Stimulated activated CD4-positive, alpha-beta T cell treated with anti-CD3 and anti-CD28 coated beads, Interleukin-1b, Interleukin-23, amount 100 ng/mL, for 48 hours (primary cell): ENCODE measurements at regions not wholly inside any gene's neighbourhood (a gene's known extent, or its start where the extent isn't known, plus 50 kb on each side); places are given as distances from the start of the nearest gene placed in this dataset.

ENCODE experiments used
- DNase-seq: peaks from one replicate; pipeline ENCODE4 v3.0.0-alpha.2; 2020

GRCh38 chr11:92628401-92629292 lies 340.8 kb upstream of the MTNR1B start:
- no peak for DNase-seq

- DNase-seq, result no peak
Measured at GRCh38 chr11:92632495-92632894, 337.0 kb upstream of the MTNR1B start.

- DNase-seq, result no peak
Measured at GRCh38 chr11:92633820-92634219, 335.6 kb upstream of the MTNR1B start.

GRCh38 chr11:92636543-92637188 lies 332.8 kb upstream of the MTNR1B start:
- no peak for DNase-seq

- no peak for DNase-seq
Measured at GRCh38 chr11:92638678-92639077, 330.8 kb upstream of the MTNR1B start.

GRCh38 chr11:92642177-92642931 lies 327.1 kb upstream of the MTNR1B start:
- DNase-seq, result no peak

- DNase-seq, result no peak
Measured at GRCh38 chr11:92643827-92644226, 325.6 kb upstream of the MTNR1B start.

- DNase-seq, result no peak
Measured at GRCh38 chr11:92644595-92645445, 324.6 kb upstream of the MTNR1B start.

GRCh38 chr11:92651159-92651558 lies 318.3 kb upstream of the MTNR1B start:
- no peak for DNase-seq

GRCh38 chr11:92653454-92653853 lies 316.0 kb upstream of the MTNR1B start:
- DNase-seq, result no peak

GRCh38 chr11:92656783-92657182 lies 312.7 kb upstream of the MTNR1B start:
- DNase-seq, result no peak

- no peak for DNase-seq
Measured at GRCh38 chr11:92657226-92657625, 312.2 kb upstream of the MTNR1B start.

- no peak for DNase-seq
Measured at GRCh38 chr11:92658733-92659132, 310.7 kb upstream of the MTNR1B start.

- DNase-seq, result no peak
Measured at GRCh38 chr11:92659793-92660192, 309.7 kb upstream of the MTNR1B start.

GRCh38 chr11:92662601-92663360 lies 306.7 kb upstream of the MTNR1B start:
- DNase-seq, result no peak

- no peak for DNase-seq
Measured at GRCh38 chr11:92663539-92663938, 305.9 kb upstream of the MTNR1B start.

- DNase-seq, result no peak
Measured at GRCh38 chr11:92667486-92668152, 301.8 kb upstream of the MTNR1B start.

GRCh38 chr11:92670308-92670890 lies 299.1 kb upstream of the MTNR1B start:
- DNase-seq, result no peak

GRCh38 chr11:92671081-92671480 lies 298.4 kb upstream of the MTNR1B start:
- DNase-seq, result no peak

GRCh38 chr11:92675303-92675702 lies 294.1 kb upstream of the MTNR1B start:
- DNase-seq, result no peak

GRCh38 chr11:92675810-92676209 lies 293.6 kb upstream of the MTNR1B start:
- DNase-seq, result no peak
